GM10248 (cell line): ENCODE measurements at regions not wholly inside any gene's neighbourhood (a gene's known extent, or its start where the extent isn't known, plus 50 kb on each side); places are given as distances from the start of the nearest gene placed in this dataset.

Source experiments
- CTCF ChIA-PET: fragments of 300-600 bp; sonication (Branson Sonifier 250); formaldehyde crosslinking; extraction: SDS; loops from one replicate; lab custom pipeline; 2021; ENCODE audit warnings: antibody characterized with exemption; lab: Yijun Ruan, JAX
- POLR2A ChIA-PET: fragments of 350-650 bp; sonication (Branson Sonifier 250); formaldehyde crosslinking; extraction: SDS; loops from one replicate; lab custom pipeline; 2020; ENCODE audit warnings: antibody characterized with exemption; lab: Yijun Ruan, JAX
- DNase-seq: peaks from one replicate; pipeline ENCODE4 v3.0.0; 2012; ENCODE audit errors: extremely low spot score
- TF ChIP-seq, protein P1 (sequence below): IDR thresholded peaks from 2 replicates; pipeline ENCODE4 v1.5.1; 2012; ENCODE audit warnings: mild to moderate bottlenecking, low read depth; ENCODE audit errors: extremely low read depth, missing control alignments, control extremely low read depth

DNA sequence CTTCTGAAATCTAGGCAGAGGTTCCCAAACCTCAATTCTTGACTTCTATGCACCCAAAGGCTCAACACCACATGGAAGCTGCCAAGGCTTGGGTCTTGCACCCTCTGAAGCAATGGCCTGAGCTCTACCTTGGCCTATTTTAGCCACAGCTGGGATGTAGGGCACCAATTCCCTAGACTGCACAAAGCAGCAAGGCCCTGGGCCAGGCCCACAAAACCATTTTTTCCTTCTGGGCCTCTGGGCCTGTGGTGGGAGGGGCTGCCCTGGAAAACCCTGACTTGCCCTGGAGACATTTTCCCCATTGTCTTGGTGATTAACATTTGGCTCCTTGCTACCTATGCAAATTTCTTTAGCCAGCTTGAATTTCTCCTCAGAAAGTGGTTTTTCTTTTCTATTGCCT lies 315.2 kb downstream of the DCDC2C start:
- DNase-seq = no peak
- POLR2A ChIA-PET = no interaction called here
- CTCF ChIA-PET = no interaction called here
- TF ChIP-seq, protein P1, sequence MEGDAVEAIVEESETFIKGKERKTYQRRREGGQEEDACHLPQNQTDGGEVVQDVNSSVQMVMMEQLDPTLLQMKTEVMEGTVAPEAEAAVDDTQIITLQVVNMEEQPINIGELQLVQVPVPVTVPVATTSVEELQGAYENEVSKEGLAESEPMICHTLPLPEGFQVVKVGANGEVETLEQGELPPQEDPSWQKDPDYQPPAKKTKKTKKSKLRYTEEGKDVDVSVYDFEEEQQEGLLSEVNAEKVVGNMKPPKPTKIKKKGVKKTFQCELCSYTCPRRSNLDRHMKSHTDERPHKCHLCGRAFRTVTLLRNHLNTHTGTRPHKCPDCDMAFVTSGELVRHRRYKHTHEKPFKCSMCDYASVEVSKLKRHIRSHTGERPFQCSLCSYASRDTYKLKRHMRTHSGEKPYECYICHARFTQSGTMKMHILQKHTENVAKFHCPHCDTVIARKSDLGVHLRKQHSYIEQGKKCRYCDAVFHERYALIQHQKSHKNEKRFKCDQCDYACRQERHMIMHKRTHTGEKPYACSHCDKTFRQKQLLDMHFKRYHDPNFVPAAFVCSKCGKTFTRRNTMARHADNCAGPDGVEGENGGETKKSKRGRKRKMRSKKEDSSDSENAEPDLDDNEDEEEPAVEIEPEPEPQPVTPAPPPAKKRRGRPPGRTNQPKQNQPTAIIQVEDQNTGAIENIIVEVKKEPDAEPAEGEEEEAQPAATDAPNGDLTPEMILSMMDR = no peak

- DNase-seq = no peak
- TF ChIP-seq, protein P1 = no peak
- ChIA-PET CTCF (interaction anchor here (1.0 kb wide), 1 partner anchor 71 kb away, joined by 3 read pairs; no protein-coding TSS in a partner anchor), POLR2A (no interaction called here)
Observed at GRCh38 chr2:4020153-4020552, 316.8 kb downstream of the DCDC2C start.

DNA sequence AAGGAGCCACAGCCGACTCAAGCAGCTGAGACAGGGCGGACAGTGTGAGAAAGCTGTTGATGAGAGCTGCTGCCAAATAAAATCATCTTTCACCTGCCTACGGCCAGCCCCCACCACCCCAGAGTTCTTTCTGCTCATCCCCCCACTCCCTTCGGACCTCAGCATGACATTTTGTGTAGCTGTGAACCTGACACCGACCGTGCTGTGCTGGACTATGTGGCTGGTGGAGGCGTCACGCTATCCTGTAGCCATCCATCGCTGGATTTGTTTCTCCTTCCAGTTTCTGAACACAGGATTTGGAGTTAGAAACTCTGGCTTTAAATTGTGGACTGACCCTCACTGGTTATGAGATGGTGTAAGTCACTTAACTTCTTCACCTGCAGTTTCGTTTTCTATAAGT lies 317.3 kb downstream of the DCDC2C start:
- POLR2A ChIA-PET = no interaction called here

GRCh38 chr2:4024605-4025004 lies 321.2 kb downstream of the DCDC2C start:
- POLR2A ChIA-PET = no interaction called here
- no peak for DNase-seq
- TF ChIP-seq, protein P1 = no peak
- CTCF ChIA-PET = no interaction called here

More for the DNA sequence above, 317.3 kb downstream of the DCDC2C start:
- CTCF ChIA-PET = interaction anchor here (1.5 kb wide), 1 partner anchor 13 kb away, joined by 4 read pairs; no protein-coding TSS in a partner anchor
- TF ChIP-seq, protein P1 = no peak
- no peak for DNase-seq

DNA sequence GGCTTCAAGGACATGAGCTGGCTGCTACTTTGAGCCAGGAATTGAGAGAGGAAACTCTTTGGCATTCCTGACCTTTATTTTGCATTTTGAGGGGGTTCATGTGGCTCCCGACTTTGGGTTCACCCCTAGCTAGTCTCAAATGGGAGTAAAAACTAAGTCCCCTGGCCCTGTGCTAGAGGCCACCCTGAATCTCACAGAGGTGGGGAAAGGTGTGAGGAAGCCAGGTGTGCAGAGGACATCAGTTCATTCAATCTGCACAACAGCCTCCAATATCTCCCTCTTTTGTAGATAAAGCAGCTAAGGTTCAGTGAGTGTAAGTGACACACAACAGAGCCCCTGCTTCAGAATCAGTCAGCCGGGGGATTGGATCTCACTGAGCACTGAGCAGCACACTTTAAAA lies 325.7 kb downstream of the DCDC2C start:
- POLR2A ChIA-PET = no interaction called here
- no peak for DNase-seq
- TF ChIP-seq, protein P1 = no peak
- CTCF ChIA-PET = no interaction called here

- TF ChIP-seq, protein P1 = no peak
- CTCF ChIA-PET = no interaction called here
- POLR2A ChIA-PET = no interaction called here
- DNase-seq = no peak
Observed at GRCh38 chr2:4039896-4040295, 336.5 kb downstream of the DCDC2C start.
